Rectal smooth muscle tissue (tissue), 1 donor: ENCODE measurements at regions not wholly inside any gene's neighbourhood (a gene's known extent, or its start where the extent isn't known, plus 50 kb on each side); places are given as distances from the start of the nearest gene placed in this dataset.

Source experiments
- H3K27ac ChIP-seq: one replicate; pipeline ENCODE4 v1.7.0; 2013; ENCODE audit warnings: low read depth, low read length, inconsistent platforms
- H3K27me3 ChIP-seq: one replicate; pipeline ENCODE4 v1.7.0; 2013; ENCODE audit warnings: low read length; ENCODE audit not compliant: control insufficient read depth, insufficient read depth
- H3K36me3 ChIP-seq: one replicate; pipeline ENCODE4 v1.7.0; 2013; ENCODE audit warnings: low read length; ENCODE audit not compliant: control insufficient read depth, insufficient read depth
- H3K4me1 ChIP-seq: one replicate; pipeline ENCODE4 v1.7.0; 2013; ENCODE audit warnings: low read length; ENCODE audit not compliant: control insufficient read depth, insufficient read depth
- H3K4me3 ChIP-seq: one replicate; pipeline ENCODE4 v1.7.0; 2013; ENCODE audit warnings: low read length
- H3K9ac ChIP-seq: one replicate; pipeline ENCODE4 v1.7.0; 2013; ENCODE audit warnings: low read length

DNA sequence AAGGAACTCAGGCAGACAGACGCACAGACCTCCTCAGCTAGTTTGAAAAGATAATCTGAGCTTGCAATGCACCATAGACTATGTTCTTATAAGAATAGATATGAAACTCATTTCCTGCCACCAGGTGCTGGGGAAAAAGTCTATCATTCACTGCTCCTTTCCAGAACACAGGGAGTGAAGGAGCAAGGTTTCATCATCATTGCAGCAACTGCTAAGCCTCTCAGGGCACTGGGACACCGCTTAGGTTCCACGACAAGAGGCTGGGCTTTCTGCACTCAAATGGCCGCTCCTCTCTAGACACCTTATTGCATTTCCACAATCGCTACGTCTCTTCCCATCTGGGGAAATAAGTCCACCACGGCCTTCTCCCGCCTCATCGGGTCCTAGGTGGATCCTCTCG, 418.5 kb upstream of the JARID2 start:
- Histone ChIP-seq H3K27me3 (no peaks in the 10 kb centered on the region), H3K27ac (no peak overlapping the region), H3K36me3 (no peaks in the 10 kb centered on the region), H3K9ac (no peak overlapping the region), H3K4me1 (no peaks in the 10 kb centered on the region), H3K4me3 (no peak overlapping the region)

DNA sequence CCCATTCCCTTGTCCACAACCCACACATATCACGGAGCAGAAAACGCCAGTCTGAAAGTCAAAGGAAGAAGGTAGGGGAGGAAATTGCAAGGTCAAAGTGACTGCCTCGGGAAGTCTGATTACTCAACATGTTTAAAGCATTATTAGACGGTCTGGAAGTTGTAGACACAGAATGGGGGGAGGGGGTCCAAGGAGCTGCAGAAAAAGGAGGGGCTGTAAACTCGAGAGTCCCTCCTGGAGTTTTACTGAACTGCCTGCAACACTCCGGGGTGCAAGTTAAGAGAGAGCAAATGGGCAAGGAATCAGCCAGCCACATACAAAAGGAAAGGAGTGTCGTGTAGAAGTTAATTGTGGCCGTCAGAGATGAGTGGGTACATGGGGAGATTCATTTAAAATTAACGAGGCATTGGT, 417.7 kb upstream of the JARID2 start:
- Histone ChIP-seq H3K36me3 (no peaks in the 10 kb centered on the region), H3K27me3 (no peaks in the 10 kb centered on the region), H3K4me3 (no peak overlapping the region), H3K27ac (no peak overlapping the region), H3K9ac (no peak overlapping the region), H3K4me1 (no peaks in the 10 kb centered on the region)

- Histone ChIP-seq H3K27ac (no peak overlapping the region), H3K4me3 (no peak overlapping the region), H3K9ac (no peak overlapping the region), H3K4me1 (no peaks in the 10 kb centered on the region), H3K36me3 (no peaks in the 10 kb centered on the region), H3K27me3 (no peaks in the 10 kb centered on the region)
These were observed 414.8 kb upstream of the JARID2 start for GRCh38 chr6:14831070-14831469.

DNA sequence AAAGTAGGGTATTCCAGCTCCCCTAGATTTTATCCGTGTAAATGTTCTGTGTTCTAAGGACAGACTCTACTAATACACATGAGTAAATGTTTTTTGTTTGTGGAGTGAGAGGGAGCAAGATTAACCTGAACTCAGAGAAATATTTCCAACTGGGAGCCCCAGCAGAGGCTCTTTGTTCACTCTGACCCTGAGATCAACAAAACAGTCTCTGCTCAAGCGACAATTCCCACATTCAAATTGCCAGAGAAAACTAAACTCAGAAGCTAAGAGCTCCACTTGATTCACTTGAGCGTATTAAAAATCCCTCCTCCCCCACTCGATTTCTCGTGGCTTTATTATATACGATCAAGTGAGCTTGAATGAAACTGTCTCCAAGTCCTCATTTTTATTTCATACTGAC, 413.9 kb upstream of the JARID2 start:
- Histone ChIP-seq H3K27me3 (no peaks in the 10 kb centered on the region), H3K9ac (no peak overlapping the region), H3K36me3 (no peaks in the 10 kb centered on the region), H3K27ac (no peak overlapping the region), H3K4me1 (no peaks in the 10 kb centered on the region), H3K4me3 (no peak overlapping the region)

GRCh38 chr6:14832427-14832826, 413.4 kb upstream of the JARID2 start:
- Histone ChIP-seq H3K4me1 (no peaks in the 10 kb centered on the region), H3K4me3 (no peak overlapping the region), H3K36me3 (no peaks in the 10 kb centered on the region), H3K9ac (no peak overlapping the region), H3K27ac (no peak overlapping the region), H3K27me3 (no peaks in the 10 kb centered on the region)

GRCh38 chr6:14834851-14835530, 410.9 kb upstream of the JARID2 start:
- H3K4me3 ChIP-seq, result no peak overlapping the region
- H3K4me1 ChIP-seq, result peaks cover 5% of the 10 kb centered on the region
- H3K9ac ChIP-seq, result no peak overlapping the region
- no peak overlapping the region for H3K27ac ChIP-seq
- H3K36me3 ChIP-seq, result no peaks in the 10 kb centered on the region
- H3K27me3 ChIP-seq, result no peaks in the 10 kb centered on the region

DNA sequence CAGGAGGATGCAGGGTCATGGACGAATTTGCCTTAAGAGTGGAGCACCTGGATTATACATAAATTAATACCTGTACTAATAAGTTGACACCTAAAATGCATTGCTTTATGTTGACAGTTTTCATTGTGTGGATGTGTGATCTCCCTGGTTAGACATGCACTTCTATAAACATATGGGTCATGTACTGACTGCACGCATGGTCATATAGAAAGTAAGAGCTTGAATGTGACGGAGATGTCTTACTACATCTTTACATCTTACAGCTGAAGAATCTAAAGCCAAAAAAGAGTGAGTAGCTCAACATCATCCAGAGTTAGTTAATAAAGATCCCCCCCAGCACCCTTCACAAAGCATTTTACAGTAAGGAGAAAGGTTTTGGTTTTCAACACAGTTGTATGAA, 408.4 kb upstream of the JARID2 start:
- no peak overlapping the region for H3K4me3 ChIP-seq
- peaks cover 10% of the 10 kb centered on the region for H3K4me1 ChIP-seq
- no peak overlapping the region for H3K9ac ChIP-seq
- H3K27me3 ChIP-seq, result no peaks in the 10 kb centered on the region
- H3K36me3 ChIP-seq, result no peaks in the 10 kb centered on the region
- H3K27ac ChIP-seq, result no peak overlapping the region

GRCh38 chr6:14838133-14838583, 407.7 kb upstream of the JARID2 start:
- Histone ChIP-seq H3K4me3 (no peak overlapping the region), H3K27me3 (no peaks in the 10 kb centered on the region), H3K4me1 (peaks cover 11% of the 10 kb centered on the region), H3K9ac (no peak overlapping the region), H3K36me3 (no peaks in the 10 kb centered on the region), H3K27ac (no peak overlapping the region)

- no peak overlapping the region for H3K4me3 ChIP-seq
- H3K9ac ChIP-seq, result no peak overlapping the region
- H3K36me3 ChIP-seq, result no peaks in the 10 kb centered on the region
- no peak overlapping the region for H3K27ac ChIP-seq
- no peaks in the 10 kb centered on the region for H3K27me3 ChIP-seq
- H3K4me1 ChIP-seq, result peaks cover 11% of the 10 kb centered on the region
These were observed 403.9 kb upstream of the JARID2 start for GRCh38 chr6:14841901-14842421.

DNA sequence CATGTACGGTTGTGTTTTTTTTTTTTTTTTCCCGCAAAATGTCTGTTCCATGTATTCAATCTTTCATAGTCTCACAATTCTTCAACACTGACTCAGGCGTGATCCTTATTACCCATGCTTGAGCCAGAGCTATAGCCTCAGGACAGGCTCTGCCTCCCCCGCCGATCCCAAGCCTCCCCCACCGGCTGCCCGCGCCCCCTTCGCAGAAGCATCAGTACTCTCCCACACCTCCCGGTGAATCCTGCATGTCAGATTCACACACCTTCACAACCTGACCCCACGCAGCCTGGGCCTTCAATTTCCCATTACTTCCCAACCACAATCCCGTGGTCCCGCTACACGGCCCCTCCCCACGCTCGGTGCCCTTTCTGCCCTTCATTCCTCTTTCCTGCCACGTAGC, 401.5 kb upstream of the JARID2 start:
- H3K4me1 ChIP-seq, result peaks cover 7% of the 10 kb centered on the region
- no peaks in the 10 kb centered on the region for H3K36me3 ChIP-seq
- H3K27ac ChIP-seq, result no peak overlapping the region
- H3K9ac ChIP-seq, result no peak overlapping the region
- no peaks in the 10 kb centered on the region for H3K27me3 ChIP-seq
- H3K4me3 ChIP-seq, result no peak overlapping the region

DNA sequence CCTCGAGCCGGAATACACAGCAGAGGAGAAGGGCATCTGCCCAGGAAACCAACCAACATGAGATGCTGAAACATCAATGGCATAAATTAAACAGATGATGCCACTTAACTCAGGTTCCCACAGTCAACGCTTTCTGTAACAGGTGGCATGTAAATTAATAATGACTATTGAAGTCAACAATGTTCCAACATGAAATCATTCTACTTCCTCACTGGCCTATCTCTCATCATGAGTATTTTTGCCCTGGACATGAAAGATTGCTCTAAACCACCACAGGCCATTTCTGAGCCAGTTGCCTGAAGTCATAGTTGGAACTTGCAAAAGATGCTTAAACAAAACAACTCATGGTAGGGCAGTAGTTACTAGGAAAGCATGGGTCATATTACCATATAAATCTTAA, 397.9 kb upstream of the JARID2 start:
- no peak overlapping the region for H3K9ac ChIP-seq
- no peak overlapping the region for H3K4me3 ChIP-seq
- no peak overlapping the region for H3K27ac ChIP-seq
- H3K4me1 ChIP-seq, result no peaks in the 10 kb centered on the region
- no peaks in the 10 kb centered on the region for H3K27me3 ChIP-seq
- no peaks in the 10 kb centered on the region for H3K36me3 ChIP-seq

DNA sequence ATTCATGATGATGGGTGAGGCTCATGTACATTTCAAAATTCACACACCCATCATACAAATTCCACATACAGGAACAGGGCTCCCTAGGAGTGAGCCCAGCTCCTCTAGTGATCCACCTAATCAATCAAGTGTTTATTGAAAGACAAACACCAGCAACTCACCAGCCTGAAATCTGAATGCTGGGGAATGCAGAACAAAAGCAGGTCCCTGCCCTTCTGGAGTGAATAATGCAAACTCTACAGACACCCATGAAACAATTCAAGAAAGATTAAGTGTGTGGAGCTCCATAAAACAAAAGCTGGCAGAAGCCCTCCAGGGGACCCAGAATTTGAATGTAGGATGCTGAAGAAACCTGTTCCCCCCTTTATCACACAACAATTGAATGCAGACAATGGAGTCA, 396.7 kb upstream of the JARID2 start:
- H3K4me1 ChIP-seq, result no peaks in the 10 kb centered on the region
- H3K9ac ChIP-seq, result no peak overlapping the region
- no peak overlapping the region for H3K4me3 ChIP-seq
- H3K27me3 ChIP-seq, result no peaks in the 10 kb centered on the region
- no peaks in the 10 kb centered on the region for H3K36me3 ChIP-seq
- H3K27ac ChIP-seq, result no peak overlapping the region

- H3K4me1 ChIP-seq, result no peaks in the 10 kb centered on the region
- H3K36me3 ChIP-seq, result no peaks in the 10 kb centered on the region
These were observed 394.6 kb upstream of the JARID2 start for GRCh38 chr6:14851281-14851680.

More at GRCh38 chr6:14851281-14851680, 394.6 kb upstream of the JARID2 start:
- no peaks in the 10 kb centered on the region for H3K27me3 ChIP-seq
- H3K9ac ChIP-seq, result no peak overlapping the region
- no peak overlapping the region for H3K27ac ChIP-seq
- no peak overlapping the region for H3K4me3 ChIP-seq
